Epithelial cell of proximal tubule (primary cell): ENCODE measurements at regions not wholly inside any gene's neighbourhood (a gene's known extent, or its start where the extent isn't known, plus 50 kb on each side); places are given as distances from the start of the nearest gene placed in this dataset.

ENCODE experiments used
- DNase-seq: peaks from one replicate; pipeline ENCODE4 v3.0.0-alpha.2; 2011; ENCODE audit warnings: low read depth
- H3K4me3 ChIP-seq: 2 replicates; pipeline ENCODE4 v1.5.1; 2011; ENCODE audit warnings: low read depth, mild to moderate bottlenecking, low read length
- TF ChIP-seq, protein P1 (sequence below): conservative IDR thresholded peaks from 2 replicates; pipeline ENCODE4 v1.5.1; 2012; ENCODE audit warnings: low read depth, mild to moderate bottlenecking, low read length

DNA sequence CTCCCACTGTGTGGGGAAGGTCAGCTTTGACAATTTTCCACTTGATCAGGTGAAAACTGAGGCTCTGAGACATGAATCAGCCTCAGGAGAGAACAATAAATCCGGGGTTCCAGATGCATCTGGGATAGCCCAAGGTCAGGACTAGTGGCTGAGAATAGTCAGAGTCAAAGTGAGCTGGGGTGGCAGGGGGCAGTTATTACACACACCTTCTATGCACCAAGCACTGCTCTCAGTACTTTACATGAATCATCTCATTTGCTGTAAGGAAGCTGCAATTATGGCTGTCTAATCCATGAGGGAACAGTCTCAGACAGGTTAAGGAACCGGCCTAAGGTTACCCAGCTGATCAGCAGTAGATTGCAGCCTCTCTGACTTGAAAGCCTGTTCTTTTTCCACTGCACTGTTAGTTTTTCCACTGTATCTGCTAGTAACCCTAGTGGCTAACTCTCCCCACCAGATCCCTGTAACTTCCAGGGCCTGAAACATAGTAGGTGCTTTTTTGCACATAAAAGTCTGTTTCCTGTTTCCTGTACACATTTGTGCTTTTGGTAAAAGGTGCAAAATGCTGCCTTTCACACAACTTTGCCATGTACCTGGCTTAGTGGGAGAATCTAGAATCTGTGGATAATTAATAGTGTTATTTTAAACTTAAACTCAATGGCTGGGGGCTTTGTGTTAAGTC, 125.9 kb downstream of the EMX2 start:
- TF ChIP-seq, protein P1, sequence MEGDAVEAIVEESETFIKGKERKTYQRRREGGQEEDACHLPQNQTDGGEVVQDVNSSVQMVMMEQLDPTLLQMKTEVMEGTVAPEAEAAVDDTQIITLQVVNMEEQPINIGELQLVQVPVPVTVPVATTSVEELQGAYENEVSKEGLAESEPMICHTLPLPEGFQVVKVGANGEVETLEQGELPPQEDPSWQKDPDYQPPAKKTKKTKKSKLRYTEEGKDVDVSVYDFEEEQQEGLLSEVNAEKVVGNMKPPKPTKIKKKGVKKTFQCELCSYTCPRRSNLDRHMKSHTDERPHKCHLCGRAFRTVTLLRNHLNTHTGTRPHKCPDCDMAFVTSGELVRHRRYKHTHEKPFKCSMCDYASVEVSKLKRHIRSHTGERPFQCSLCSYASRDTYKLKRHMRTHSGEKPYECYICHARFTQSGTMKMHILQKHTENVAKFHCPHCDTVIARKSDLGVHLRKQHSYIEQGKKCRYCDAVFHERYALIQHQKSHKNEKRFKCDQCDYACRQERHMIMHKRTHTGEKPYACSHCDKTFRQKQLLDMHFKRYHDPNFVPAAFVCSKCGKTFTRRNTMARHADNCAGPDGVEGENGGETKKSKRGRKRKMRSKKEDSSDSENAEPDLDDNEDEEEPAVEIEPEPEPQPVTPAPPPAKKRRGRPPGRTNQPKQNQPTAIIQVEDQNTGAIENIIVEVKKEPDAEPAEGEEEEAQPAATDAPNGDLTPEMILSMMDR: no peak
- no peak for DNase-seq

DNA sequence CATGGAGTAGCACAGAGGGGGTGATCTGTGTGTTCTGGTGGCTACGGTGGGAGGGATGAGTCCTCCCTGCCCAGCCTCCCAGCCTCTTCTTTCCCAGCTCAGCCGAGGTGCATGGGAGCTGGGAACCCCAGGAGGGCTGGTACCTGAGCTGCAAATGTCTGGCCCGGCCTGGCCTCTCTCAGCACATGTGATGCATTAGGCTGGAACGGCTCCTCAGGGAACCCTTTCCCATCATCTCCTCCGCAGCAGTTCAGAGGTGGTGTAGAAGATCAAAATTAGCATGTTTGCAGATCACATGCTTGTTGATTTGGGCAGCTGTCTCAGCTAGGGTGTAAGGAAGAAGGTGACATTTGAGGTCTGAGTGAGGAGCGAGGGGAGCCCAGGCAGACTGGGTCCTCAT, 126.6 kb downstream of the EMX2 start:
- TF ChIP-seq, protein P1: no peak
- no peak overlapping the region for H3K4me3 ChIP-seq

More for the DNA sequence above, 125.9 kb downstream of the EMX2 start:
- H3K4me3 ChIP-seq: no peak overlapping the region

DNA sequence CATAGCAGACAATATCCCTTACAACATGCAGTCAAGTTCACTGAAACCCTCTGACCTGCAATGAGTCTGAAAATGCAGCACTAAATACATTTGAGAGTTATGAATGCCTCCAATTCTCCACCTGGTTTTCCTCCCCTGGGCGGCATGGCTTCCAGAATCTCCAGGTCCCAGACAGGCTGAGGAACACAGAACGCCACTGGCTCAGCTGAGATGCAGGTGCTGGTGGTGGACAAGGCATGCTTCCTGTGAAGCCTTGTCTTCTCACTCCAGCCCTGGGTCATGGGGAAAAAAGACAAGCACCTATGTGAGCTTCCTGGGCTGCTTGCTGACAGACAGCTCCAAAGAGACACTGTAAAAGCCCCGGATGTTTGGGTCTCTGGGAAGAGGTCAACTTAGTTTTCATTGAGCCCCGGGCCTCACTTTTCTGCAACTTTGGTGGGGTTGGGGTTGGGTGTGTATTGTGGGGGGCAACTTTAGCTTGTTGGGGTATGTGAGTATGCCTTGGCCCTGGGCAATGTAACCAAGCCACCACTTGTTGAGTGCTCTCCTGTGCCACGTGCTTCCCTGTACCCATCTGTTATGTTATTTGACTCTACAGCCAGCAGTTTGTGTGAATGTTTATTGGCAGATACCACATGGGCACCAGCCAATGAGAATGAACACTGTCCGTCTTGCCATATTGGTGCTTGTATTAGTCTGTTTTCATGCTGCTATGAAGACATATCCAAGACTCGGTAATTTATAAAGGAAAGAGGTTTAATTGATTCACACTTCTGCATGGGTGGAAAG, 127.8 kb downstream of the EMX2 start:
- TF ChIP-seq, protein P1: no peak
- no peak overlapping the region for H3K4me3 ChIP-seq
- DNase-seq: no peak

More for the DNA sequence above, 126.6 kb downstream of the EMX2 start:
- DNase-seq: no peak

DNA sequence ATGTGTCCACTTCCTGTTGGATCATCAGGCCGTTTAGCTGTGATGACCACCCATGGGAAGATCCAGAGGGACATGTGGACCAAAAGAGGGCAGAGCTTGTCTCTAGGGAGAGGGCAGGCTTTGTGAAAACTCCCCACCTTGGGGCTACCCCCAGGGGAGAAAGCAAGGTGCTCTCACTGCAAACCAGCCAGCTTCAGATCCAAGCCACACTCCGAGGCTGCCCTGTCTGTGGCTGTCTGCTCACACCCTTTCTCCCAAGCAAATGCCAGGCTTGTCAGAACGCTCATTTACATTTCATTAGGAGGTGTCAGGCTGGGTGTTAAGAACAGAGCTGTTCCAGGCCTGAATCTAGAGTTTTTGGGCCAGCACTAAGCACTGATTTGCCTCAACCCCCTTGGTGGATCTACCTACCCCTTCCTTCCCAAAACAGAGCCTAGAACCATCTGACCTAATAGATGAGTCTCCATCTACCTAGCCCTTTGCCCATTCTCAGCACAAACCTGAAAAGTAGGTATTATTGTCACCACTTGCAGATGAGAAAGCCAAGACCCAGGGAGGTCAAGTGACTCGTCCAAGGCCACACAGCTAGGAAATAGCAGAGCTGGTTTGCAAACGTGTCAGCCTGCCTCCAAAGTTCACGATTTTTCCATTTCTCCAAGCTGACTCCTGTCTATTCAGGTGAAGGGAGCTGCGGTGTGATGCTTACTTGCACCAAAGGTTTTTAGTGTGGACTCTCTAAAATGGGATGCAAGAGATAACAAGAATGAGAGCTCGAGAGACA, 130.9 kb downstream of the EMX2 start:
- H3K4me3 ChIP-seq: no peak overlapping the region
- DNase-seq: no peak
- TF ChIP-seq, protein P1: no peak

DNA sequence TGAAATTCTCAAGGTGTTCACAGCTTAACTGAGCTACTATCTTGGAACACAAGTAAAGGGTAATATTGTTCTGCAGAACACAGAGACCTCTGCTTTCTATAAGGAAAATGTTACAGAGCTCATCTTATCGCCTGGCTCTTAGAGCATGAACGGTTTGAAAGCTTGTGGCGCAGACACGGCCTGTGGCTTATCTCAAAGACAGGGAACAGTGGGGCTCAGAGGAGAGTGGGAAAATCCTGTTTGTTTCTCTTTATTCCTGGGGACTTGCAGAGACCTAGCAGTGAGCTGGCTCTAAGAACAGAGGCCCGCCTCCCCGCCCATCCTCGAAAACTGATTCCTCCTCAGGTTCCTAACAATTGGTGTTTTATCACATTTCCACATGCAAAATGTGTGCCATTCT, 131.7 kb downstream of the EMX2 start:
- TF ChIP-seq, protein P1: no peak
- DNase-seq: no peak
- no peak overlapping the region for H3K4me3 ChIP-seq

DNA sequence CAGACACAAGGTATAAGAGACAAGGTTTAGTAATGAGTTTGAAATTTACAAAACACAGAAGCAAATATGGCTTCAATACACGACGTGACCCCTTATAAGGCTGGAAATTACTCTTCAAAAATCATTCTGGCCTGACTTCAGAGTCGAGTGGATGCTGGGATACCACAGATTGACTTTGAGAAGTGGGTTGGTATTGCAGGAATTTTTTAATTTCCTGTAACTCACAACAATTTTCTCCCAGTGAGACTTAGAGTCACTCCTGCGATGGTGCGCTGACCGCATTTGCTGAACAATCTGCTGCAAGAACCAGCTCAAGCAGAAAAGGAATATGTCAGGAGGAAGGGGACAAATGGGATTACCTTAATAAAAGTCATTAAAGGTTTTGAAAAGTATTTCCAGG, 132.1 kb downstream of the EMX2 start:
- H3K4me3 ChIP-seq: no peak overlapping the region
- no peak for DNase-seq

More for the DNA sequence above, 132.1 kb downstream of the EMX2 start:
- TF ChIP-seq, protein P1: no peak
